CD4-positive, alpha-beta T cell treated with Interleukin-15 for 4 hours (primary cell): ENCODE measurements at regions not wholly inside any gene's neighbourhood (a gene's known extent, or its start where the extent isn't known, plus 50 kb on each side); places are given as distances from the start of the nearest gene placed in this dataset.

Experiments
- DNase-seq: peaks from one replicate; pipeline ENCODE4 v3.0.0-alpha.2; 2020; ENCODE audit warnings: low spot score

GRCh38 chr2:146228020-146228393 lies 1616.8 kb upstream of the ACVR2A start:
- no peak for DNase-seq

- no peak for DNase-seq
Measured at GRCh38 chr2:146227152-146228019, 1617.4 kb upstream of the ACVR2A start.

DNA sequence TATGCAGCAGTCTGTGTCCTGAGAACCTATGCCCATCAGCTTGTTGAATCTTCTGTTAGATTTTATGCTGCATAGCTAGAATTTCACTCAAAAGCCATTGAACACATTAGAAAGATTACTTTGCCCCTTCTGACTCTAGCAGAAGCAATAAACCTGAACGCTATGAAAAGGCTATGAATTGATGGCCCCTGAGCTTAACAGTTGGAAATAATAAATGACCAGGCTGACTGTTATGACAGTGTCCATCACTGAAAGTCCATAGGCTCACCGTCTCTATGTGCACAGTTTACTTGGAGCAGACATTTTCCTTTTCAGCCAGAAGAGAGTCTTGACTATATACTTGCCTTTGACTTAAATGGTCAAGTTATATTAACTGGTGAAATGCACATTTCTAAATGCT lies 1618.8 kb upstream of the ACVR2A start:
- no peak for DNase-seq

GRCh38 chr2:146221826-146222225 lies 1623.0 kb upstream of the ACVR2A start:
- no peak for DNase-seq

DNA sequence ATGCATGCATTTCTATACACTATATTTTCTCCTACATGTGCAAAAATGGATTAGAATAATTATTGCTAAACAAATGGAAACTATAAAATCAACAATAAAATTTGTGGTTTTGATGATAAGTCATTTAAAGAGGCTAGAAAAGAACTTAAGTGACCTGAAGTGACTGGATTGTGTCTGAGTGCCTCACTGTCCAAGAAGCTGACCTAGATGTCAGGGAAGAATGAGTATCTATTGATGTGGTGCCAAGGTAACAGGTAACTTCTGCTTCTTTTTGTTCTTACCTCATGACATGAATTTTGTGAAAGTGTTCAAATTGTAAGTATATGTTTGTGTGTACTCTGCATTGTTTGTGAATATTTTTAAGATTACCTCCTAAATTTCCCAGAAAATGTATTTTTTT lies 1623.9 kb upstream of the ACVR2A start:
- DNase-seq = no peak

DNA sequence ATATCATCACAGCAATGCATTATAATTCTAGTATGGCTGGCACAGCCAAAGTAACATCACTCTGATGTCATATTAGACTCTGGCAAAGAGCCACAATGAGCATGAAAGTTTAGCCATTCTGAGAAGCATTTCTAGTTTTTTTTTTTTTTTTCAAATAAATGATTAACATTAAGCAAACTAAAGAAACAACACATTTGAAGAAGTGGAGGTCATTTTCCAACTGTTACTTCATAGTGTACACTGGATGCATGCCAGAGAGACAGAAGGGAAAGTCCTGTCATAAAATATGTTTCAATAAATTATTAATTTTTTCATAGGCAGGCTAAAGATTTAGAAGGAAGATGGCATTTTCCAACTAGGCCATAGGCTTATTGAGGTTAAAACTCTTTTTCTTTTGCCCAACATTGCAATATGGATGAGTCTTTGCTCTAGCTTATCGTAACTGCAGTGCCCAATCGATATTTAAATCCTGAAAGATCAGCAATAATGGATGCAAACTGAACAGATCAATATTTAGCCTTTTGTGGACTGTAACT lies 1630.4 kb upstream of the ACVR2A start:
- DNase-seq = no peak

GRCh38 chr2:146213674-146214073 lies 1631.2 kb upstream of the ACVR2A start:
- DNase-seq = no peak

DNA sequence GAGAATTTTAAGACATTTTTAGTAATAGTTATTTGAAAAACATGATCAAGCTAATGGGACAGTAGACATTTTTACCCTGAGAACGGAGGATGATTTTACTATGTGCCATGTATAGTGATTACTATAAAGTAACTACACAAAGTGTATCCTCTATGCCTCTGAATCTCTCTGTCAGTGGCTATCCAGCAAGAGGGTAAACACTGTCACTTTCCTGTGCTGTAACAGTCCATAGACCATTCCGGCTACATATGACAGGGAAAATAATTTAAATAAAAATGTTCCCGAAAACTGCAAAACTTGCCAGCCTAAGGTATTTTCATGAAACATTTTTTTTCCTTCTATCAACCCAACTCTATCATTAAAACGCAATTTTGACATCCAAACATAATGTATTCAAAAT lies 1632.2 kb upstream of the ACVR2A start:
- DNase-seq = no peak

DNA sequence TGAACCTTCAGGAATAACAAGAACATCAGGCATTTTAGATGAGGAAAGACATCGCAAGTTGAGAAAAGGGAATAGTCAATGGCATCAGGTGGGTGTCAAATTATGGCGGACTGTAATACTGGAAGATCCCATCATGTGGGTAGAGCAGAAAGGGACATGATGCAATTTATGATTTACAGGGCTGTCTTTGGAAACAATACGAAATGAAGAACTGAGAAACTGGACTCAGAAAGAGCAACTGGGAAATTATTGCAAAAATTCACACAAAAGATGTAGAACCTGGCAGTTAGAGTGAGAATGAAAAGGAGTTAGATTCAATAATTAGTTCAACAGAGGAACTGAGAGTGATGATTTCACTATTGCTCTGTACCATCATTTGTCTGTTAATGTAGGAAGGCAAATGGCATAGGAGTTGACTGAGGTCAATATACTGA lies 1635.0 kb upstream of the ACVR2A start:
- DNase-seq = no peak

DNA sequence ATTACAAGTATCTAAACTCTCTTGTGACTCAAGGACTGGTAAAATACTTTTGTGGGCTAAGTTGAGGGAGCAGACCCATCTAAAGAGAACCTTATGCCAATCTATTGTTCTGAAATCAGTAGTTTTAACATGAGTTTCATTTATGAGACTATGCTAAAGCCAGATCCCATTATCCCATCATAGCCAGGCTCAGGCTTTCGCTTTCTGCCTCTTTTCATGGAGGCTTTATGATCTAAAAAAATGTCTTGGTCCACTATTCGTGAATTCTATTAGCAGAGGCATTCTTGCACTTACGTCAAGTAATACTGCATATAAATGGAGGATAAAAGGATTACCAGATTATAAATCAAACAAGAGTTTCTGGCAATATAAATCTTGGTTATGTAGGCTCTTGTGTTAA lies 1636.9 kb upstream of the ACVR2A start:
- no peak for DNase-seq

DNA sequence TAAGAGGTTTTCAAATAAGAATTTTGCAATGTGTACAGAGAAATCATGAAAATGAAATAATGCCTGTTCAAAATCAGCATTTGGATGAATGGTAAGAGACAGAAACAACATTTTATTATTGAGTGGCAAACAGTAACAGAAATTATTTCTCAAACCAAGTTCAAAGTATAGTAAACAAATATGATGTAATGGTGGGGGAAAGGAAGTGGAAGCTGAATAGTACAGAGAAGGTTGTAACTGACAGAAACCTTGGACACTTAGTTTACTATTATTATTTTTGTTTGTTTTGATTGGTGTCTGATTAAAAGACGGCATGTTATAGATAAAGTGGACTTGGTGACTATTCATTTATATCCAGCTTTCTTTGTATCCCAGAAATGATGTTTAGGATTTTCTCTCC lies 1637.4 kb upstream of the ACVR2A start:
- DNase-seq = no peak

- no peak for DNase-seq
Measured at GRCh38 chr2:146203064-146203624, 1641.7 kb upstream of the ACVR2A start.

GRCh38 chr2:146193619-146194018 lies 1651.2 kb upstream of the ACVR2A start:
- no peak for DNase-seq

- DNase-seq = no peak
Measured at GRCh38 chr2:146189541-146189940, 1655.3 kb upstream of the ACVR2A start.

GRCh38 chr2:146173934-146174333 lies 1654.0 kb upstream of the ZEB2 start:
- DNase-seq = no peak

- DNase-seq = no peak
Measured at GRCh38 chr2:146161256-146161882, 1641.5 kb upstream of the ZEB2 start.

GRCh38 chr2:146158072-146158674 lies 1638.3 kb upstream of the ZEB2 start:
- no peak for DNase-seq

- DNase-seq = no peak
Measured at GRCh38 chr2:146147448-146148012, 1627.6 kb upstream of the ZEB2 start.

GRCh38 chr2:146143971-146144370 lies 1624.1 kb upstream of the ZEB2 start:
- no peak for DNase-seq

DNA sequence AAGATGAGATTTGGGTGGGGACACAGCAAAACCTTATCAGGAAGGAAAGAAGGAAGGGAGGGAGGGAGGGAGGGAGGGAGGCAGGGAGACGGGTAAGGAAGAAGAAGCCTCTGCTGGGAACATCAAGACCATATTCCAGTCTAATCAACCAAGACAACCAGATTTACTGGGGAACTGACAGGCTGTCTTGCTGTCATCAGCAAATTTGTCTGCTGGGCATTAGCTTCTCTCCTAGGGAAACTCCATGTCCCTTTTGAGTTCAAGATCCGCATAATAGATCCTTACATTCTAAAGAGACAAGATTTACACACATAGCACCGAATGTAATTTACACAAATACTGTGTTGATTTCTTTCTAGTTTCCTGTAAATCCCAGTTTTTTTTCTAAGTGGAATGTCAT lies 1618.9 kb upstream of the ZEB2 start:
- DNase-seq = no peak

DNA sequence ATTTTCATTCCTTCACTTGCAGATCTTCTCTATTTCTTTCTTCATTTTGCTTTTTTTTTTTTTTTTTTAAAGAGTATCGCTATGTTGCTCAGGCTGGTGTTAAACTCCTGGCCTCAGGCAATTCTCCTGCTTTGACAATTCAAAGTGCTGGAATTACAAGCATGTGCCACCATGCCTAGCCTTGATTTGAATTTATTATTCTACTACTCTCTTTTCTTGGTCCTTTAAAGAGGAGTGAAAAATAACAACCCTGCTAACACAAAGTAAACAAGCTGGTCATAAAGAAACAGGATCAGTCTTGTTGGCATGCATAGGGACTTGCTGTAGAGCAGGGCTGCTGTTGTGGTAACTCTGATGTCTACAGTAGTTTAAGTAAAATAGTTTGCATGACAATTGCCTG lies 1615.3 kb upstream of the ZEB2 start:
- DNase-seq = no peak

DNA sequence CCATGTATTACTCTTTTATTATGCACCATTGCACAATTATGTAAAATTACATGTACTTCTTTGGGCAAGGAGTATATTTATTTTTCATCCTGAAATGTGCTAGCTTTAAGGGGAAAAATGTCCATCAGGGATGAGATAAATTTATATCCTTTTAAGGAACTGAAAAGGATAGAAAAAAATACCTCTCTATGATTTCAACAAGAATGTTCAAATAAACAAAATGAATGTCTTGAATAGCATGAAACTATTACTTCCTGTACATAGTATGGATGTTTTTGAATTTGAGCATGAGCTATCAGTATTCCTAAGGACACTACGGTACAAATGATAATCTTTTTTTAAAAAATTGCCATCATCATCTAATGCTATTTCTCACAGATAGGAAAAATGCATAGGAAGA lies 1611.9 kb upstream of the ZEB2 start:
- DNase-seq = no peak
